Trophoblast cell (in vitro differentiated cells and primary cell): ENCODE measurements at regions not wholly inside any gene's neighbourhood (a gene's known extent, or its start where the extent isn't known, plus 50 kb on each side); places are given as distances from the start of the nearest gene placed in this dataset.
A peak's percentile ranks its signal among the peaks of the same experiment; 100 is the strongest.
"Not testable (repeated sequence)": the region's sequence is repeated elsewhere in the genome, so short reads cannot be mapped to it uniquely, and the experiment has no call there.

Experiments used
- DNase-seq, 2 donors: peaks; one replicate each; pipeline ENCODE4 v3.0.0-alpha.2; 2016
- H2AFZ ChIP-seq: 2 replicates; pipeline ENCODE4 v1.6.1; 2013; ENCODE audit warnings: low read length, moderate library complexity, mild to moderate bottlenecking; ENCODE audit not compliant: insufficient read depth, poor library complexity
- H2AK5ac ChIP-seq: 2 replicates; pipeline ENCODE4 v1.6.1; 2013; ENCODE audit warnings: mild to moderate bottlenecking, low read length
- H2BK120ac ChIP-seq: 2 replicates; pipeline ENCODE4 v1.6.1; 2013; ENCODE audit warnings: low read length, mild to moderate bottlenecking, moderate library complexity; ENCODE audit not compliant: insufficient read depth, poor library complexity
- H2BK12ac ChIP-seq: 2 replicates; pipeline ENCODE4 v1.6.1; 2013; ENCODE audit warnings: mild to moderate bottlenecking, low read length, moderate library complexity
- H2BK5ac ChIP-seq: 2 replicates; pipeline ENCODE4 v1.6.1; 2013; ENCODE audit warnings: low read length, low read depth, moderate library complexity, mild to moderate bottlenecking; ENCODE audit not compliant: poor library complexity
- H3K14ac ChIP-seq: 2 replicates; pipeline ENCODE4 v1.6.1; 2013; ENCODE audit warnings: mild to moderate bottlenecking, low read length
- H3K18ac ChIP-seq: 2 replicates; pipeline ENCODE4 v1.6.1; 2013; ENCODE audit warnings: mild to moderate bottlenecking, low read length
- H3K23ac ChIP-seq: 2 replicates; pipeline ENCODE4 v1.6.1; 2013; ENCODE audit warnings: low read length
- H3K27ac ChIP-seq: 2 replicates; pipeline ENCODE4 v1.5.1; 2013; ENCODE audit warnings: low read depth, mild to moderate bottlenecking, inconsistent platforms, low read length, moderate library complexity
- H3K27me3 ChIP-seq: 2 replicates; pipeline ENCODE4 v1.6.1; 2013; ENCODE audit warnings: inconsistent platforms, mild to moderate bottlenecking, low read length, moderate library complexity; ENCODE audit not compliant: insufficient read depth
- H3K36me3 ChIP-seq, 2 experiments: 1 replicate in 1 of 2; 2 replicates in 1 of 2; pipeline ENCODE4 v1.6.1; 2013; ENCODE audit warnings: low read length in 2 of 2, mild to moderate bottlenecking in 2 of 2, moderate library complexity in 1 of 2; ENCODE audit not compliant: insufficient read depth in 2 of 2, control insufficient read depth in 1 of 2
- H3K4ac ChIP-seq: 2 replicates; pipeline ENCODE4 v1.6.1; 2013; ENCODE audit warnings: low read depth, mild to moderate bottlenecking, low read length, moderate library complexity
- H3K4me1 ChIP-seq, 2 experiments: 1 replicate in 1 of 2; 2 replicates in 1 of 2; pipeline ENCODE4 v1.6.1; 2013; ENCODE audit warnings: low read length in 2 of 2, mild to moderate bottlenecking in 2 of 2, moderate library complexity in 1 of 2; ENCODE audit not compliant: insufficient read depth in 2 of 2, control insufficient read depth in 1 of 2
- H3K4me2 ChIP-seq: 2 replicates; pipeline ENCODE4 v1.6.1; 2013; ENCODE audit warnings: inconsistent platforms, mild to moderate bottlenecking, low read length, moderate library complexity
- H3K4me3 ChIP-seq: 2 replicates; pipeline ENCODE4 v1.5.1; 2013; ENCODE audit warnings: mild to moderate bottlenecking, low read depth, low read length, inconsistent platforms
- H3K79me1 ChIP-seq: one replicate; pipeline ENCODE4 v1.6.1; 2013; ENCODE audit warnings: low read length
- H3K79me2 ChIP-seq: 2 replicates; pipeline ENCODE4 v1.6.1; 2013; ENCODE audit warnings: low read length, mild to moderate bottlenecking; ENCODE audit not compliant: control insufficient read depth, insufficient read depth, poor library complexity
- H3K9ac ChIP-seq: 2 replicates; pipeline ENCODE4 v1.6.1; 2013; ENCODE audit warnings: mild to moderate bottlenecking, low read length
- H3K9me3 ChIP-seq: 2 replicates; pipeline ENCODE4 v1.6.1; 2013; ENCODE audit warnings: low read depth, mild to moderate bottlenecking, control low read depth, inconsistent platforms, low read length; ENCODE audit not compliant: insufficient read depth
- H4K12ac ChIP-seq: 2 replicates; pipeline ENCODE4 v1.6.1; 2013; ENCODE audit warnings: low read depth, mild to moderate bottlenecking, low read length, moderate library complexity
- H4K8ac ChIP-seq: 2 replicates; pipeline ENCODE4 v1.6.1; 2013; ENCODE audit warnings: low read depth, mild to moderate bottlenecking, low read length, moderate library complexity
- H4K91ac ChIP-seq: one replicate; pipeline ENCODE4 v1.6.1; 2013; ENCODE audit warnings: low read depth, mild to moderate bottlenecking, low read length, moderate library complexity
- WGBS: extraction: QIAGEN DNeasy Blood & Tissue Kit; methylation state at CpG from one replicate; pipeline ENCODE4 v1.1.7; 2013; ENCODE audit warnings: missing lambda C conversion rate; ENCODE audit not compliant: insufficient read length, insufficient coverage; ENCODE audit errors: extremely low coverage; 5-methylcytosine and 5-hydroxymethylcytosine counted together

GRCh38 chr2:87660164-87660563 lies 87.7 kb upstream of the PLGLB2 start:
- H3K18ac ChIP-seq, H2BK5ac ChIP-seq, H3K9ac ChIP-seq, H3K27ac ChIP-seq, H3K23ac ChIP-seq, H2AK5ac ChIP-seq, H3K4ac ChIP-seq, H3K27me3 ChIP-seq, H4K8ac ChIP-seq, H3K4me1 ChIP-seq, H3K79me2 ChIP-seq, H2BK120ac ChIP-seq, H3K4me2 ChIP-seq, H3K4me3 ChIP-seq, H4K12ac ChIP-seq, H2BK12ac ChIP-seq, H3K14ac ChIP-seq, H3K36me3 ChIP-seq, H3K9me3 ChIP-seq, H2AFZ ChIP-seq: not testable (repeated sequence)
- H3K79me1 ChIP-seq, result peaks cover 12% of the 10 kb centered on the region
- DNase-seq, result peak; percentile 69 to 82
- no CpG with 5 or more reads among the region's 10 CpGs for WGBS
- peak overlapping the region; percentile 86 for H4K91ac ChIP-seq

GRCh38 chr2:87662316-87663290 lies 85.3 kb upstream of the PLGLB2 start:
- H4K12ac ChIP-seq, result not testable (repeated sequence)

GRCh38 chr2:87663347-87663746 lies 84.5 kb upstream of the PLGLB2 start:
- not testable (repeated sequence) for H3K9ac ChIP-seq, H4K12ac ChIP-seq, H2AK5ac ChIP-seq, H2AFZ ChIP-seq, H3K79me2 ChIP-seq, H3K4me1 ChIP-seq, H3K4ac ChIP-seq, H3K4me3 ChIP-seq, DNase-seq, H3K4me2 ChIP-seq, H3K27me3 ChIP-seq, H3K18ac ChIP-seq, H3K23ac ChIP-seq, H4K8ac ChIP-seq, H3K27ac ChIP-seq, H2BK120ac ChIP-seq, H3K36me3 ChIP-seq, H3K9me3 ChIP-seq
- Histone ChIP-seq H4K91ac (peak overlapping the region; percentile 19), H3K79me1 (peaks cover 12% of the 10 kb centered on the region), H3K14ac (peak overlapping the region; percentile 53), H2BK5ac (peak overlapping the region; percentile 42), H2BK12ac (peak overlapping the region; percentile 42)

More at GRCh38 chr2:87662316-87663290, 85.3 kb upstream of the PLGLB2 start:
- not testable (repeated sequence) for H2AK5ac ChIP-seq, H3K18ac ChIP-seq, H3K4me2 ChIP-seq, H2BK12ac ChIP-seq, H3K4ac ChIP-seq, H3K9ac ChIP-seq, H4K8ac ChIP-seq, H3K23ac ChIP-seq, H3K4me3 ChIP-seq, H3K27me3 ChIP-seq, H3K79me2 ChIP-seq, H3K4me1 ChIP-seq, H3K9me3 ChIP-seq, H2AFZ ChIP-seq, H3K36me3 ChIP-seq, H3K14ac ChIP-seq
- peak; percentile 87 to 90 for DNase-seq
- peaks cover 12% of the 10 kb centered on the region for H3K79me1 ChIP-seq
- peak overlapping the region; percentile 92 for H3K27ac ChIP-seq
- no CpG with 5 or more reads among the region's 10 CpGs for WGBS
- peak overlapping the region; percentile 36 for H4K91ac ChIP-seq
- peak overlapping the region; percentile 10 for H2BK120ac ChIP-seq
- peak overlapping the region; percentile 37 for H2BK5ac ChIP-seq

GRCh38 chr2:87667027-87667426 lies 80.9 kb upstream of the PLGLB2 start:
- H3K9me3 ChIP-seq, H3K23ac ChIP-seq, H3K79me2 ChIP-seq, H2BK5ac ChIP-seq, H3K4me1 ChIP-seq, H3K9ac ChIP-seq, H3K14ac ChIP-seq, H3K36me3 ChIP-seq, H4K8ac ChIP-seq, H2BK12ac ChIP-seq, DNase-seq, H3K4me3 ChIP-seq, H3K27me3 ChIP-seq, H4K12ac ChIP-seq, H4K91ac ChIP-seq, H3K4me2 ChIP-seq, H2AFZ ChIP-seq, H2AK5ac ChIP-seq, H3K27ac ChIP-seq, H3K18ac ChIP-seq, H2BK120ac ChIP-seq, H3K4ac ChIP-seq, H3K79me1 ChIP-seq: not testable (repeated sequence)
